GM12878 (cell line): ENCODE measurements at regions not wholly inside any gene's neighbourhood (a gene's known extent, or its start where the extent isn't known, plus 50 kb on each side); places are given as distances from the start of the nearest gene placed in this dataset.

Experiments used
- ATAC-seq: fragments of 200-7000 bp; cut with Tn5 transposase; 3 replicates; pipeline ENCODE4 v1.9.1; 2020; ENCODE audit warnings: mild to moderate bottlenecking, moderate library complexity
- BruUV-seq: library from RNA; stranded (reverse); fragments of 400-500 nt; replicated peaks from 2 replicates; lab custom pipeline; 2021; lab: Mats Ljungman, UMichigan
- CTCF ChIA-PET: fragments of 300-600 bp; sonication (Branson Sonifier 250); formaldehyde crosslinking; extraction: SDS; loops from one replicate; lab custom pipeline; 2021; ENCODE audit warnings: inconsistent platforms; lab: Yijun Ruan, JAX
- POLR2A ChIA-PET: fragments of 350-600 bp; formaldehyde crosslinking; extraction: SDS; loops from one replicate; lab custom pipeline; 2021; ENCODE audit warnings: inconsistent platforms; lab: Charles Lee
- RAD21 ChIA-PET: fragments of 300-600 bp; sonication (Branson Sonifier 250); formaldehyde crosslinking; loops from one replicate; lab custom pipeline; 2023; ENCODE audit warnings: antibody characterized with exemption; ENCODE audit not compliant: unreplicated experiment; lab: Charles Lee
- SMC1A ChIA-PET: fragments of 300-600 bp; sonication (Branson Sonifier 250); formaldehyde crosslinking; loops from one replicate; lab custom pipeline; 2023; ENCODE audit not compliant: unreplicated experiment, uncharacterized antibody; lab: Charles Lee
- DNase-seq: peaks from one replicate; pipeline ENCODE4 v3.0.0-alpha.2; 2011; ENCODE audit warnings: low read depth, low spot score
- FAIRE-seq: peaks from 3 replicates; lab custom pipeline; 2011; peaks lifted over from hg19 to GRCh38; lab: Jason Lieb, UNC
- H2AFZ ChIP-seq: 2 replicates; pipeline ENCODE4 v1.6.0; 2011; ENCODE audit warnings: low read depth, low read length, control low read depth; ENCODE audit not compliant: control insufficient read depth
- H3K27ac ChIP-seq: 2 replicates; pipeline ENCODE4 v1.5.1; 2011; ENCODE audit warnings: control low read depth; ENCODE audit not compliant: control insufficient read depth, insufficient read depth
- H3K27me3 ChIP-seq, 2 experiments: replicated peaks in 1 of 2; 2 replicates each; pipeline versions ENCODE4 v1.6.0 to v1.6.1; 2011; ENCODE audit warnings: low read length in 1 of 2; ENCODE audit not compliant: control insufficient read depth in 2 of 2, insufficient read depth in 2 of 2
- H3K36me3 ChIP-seq, 2 experiments: 2 replicates each; pipeline ENCODE4 v1.5.1; 2011; ENCODE audit warnings: low read length in 1 of 2; ENCODE audit not compliant: control insufficient read depth in 2 of 2, insufficient read depth in 2 of 2
- H3K4me1 ChIP-seq: 2 replicates; pipeline ENCODE4 v1.6.1; 2011; ENCODE audit warnings: mild to moderate bottlenecking, low read length, moderate library complexity, mixed read lengths; ENCODE audit not compliant: control insufficient read depth, insufficient read depth
- H3K4me2 ChIP-seq: 2 replicates; pipeline ENCODE4 v1.6.0; 2011; ENCODE audit warnings: control low read depth; ENCODE audit not compliant: control insufficient read depth, insufficient read depth
- H3K4me3 ChIP-seq: fragments of 200-600 bp; sonication (generic); 2 replicates; pipeline ENCODE4 v1.5.1; 2016
- H3K79me2 ChIP-seq: 2 replicates; pipeline ENCODE4 v1.6.0; 2011; ENCODE audit warnings: low read length; ENCODE audit not compliant: control insufficient read depth, insufficient read depth
- H3K9ac ChIP-seq: 2 replicates; pipeline ENCODE4 v1.8.0; 2011; ENCODE audit warnings: low read length, control low read depth, mixed read lengths; ENCODE audit not compliant: control insufficient read depth, insufficient read depth
- H3K9me3 ChIP-seq: replicated peaks from 3 replicates; pipeline ENCODE4 v1.5.1; 2011; ENCODE audit warnings: mild to moderate bottlenecking, low read length; ENCODE audit not compliant: control insufficient read depth, insufficient read depth
- H4K20me1 ChIP-seq: 2 replicates; pipeline ENCODE4 v1.6.0; 2011; ENCODE audit not compliant: control insufficient read depth, insufficient read depth
- ATF3 ChIP-seq: IDR thresholded peaks from 2 replicates; pipeline ENCODE4 v1.6.1; 2011; ENCODE audit warnings: low read depth, mild to moderate bottlenecking, low read length, moderate library complexity, borderline replicate concordance; ENCODE audit errors: extremely low read depth
- BHLHE40 ChIP-seq, 2 experiments: fragments of 450-650 bp in 1 of 2; IDR thresholded peaks; 2 replicates each; pipeline ENCODE4 v1.6.1; 2011 to 2017; ENCODE audit warnings: low read depth in 2 of 2, borderline replicate concordance in 1 of 2, improper control_type of control experiment in 1 of 2, low read length in 1 of 2, mild to moderate bottlenecking in 1 of 2
- DPF2 ChIP-seq: fragments of 450-650 bp; IDR thresholded peaks from 2 replicates; pipeline ENCODE4 v1.6.1; 2017; ENCODE audit warnings: mild to moderate bottlenecking
- GABPA ChIP-seq: IDR thresholded peaks from 2 replicates; pipeline ENCODE4 v1.6.1; 2014; ENCODE audit warnings: antibody characterized with exemption, low read depth, mild to moderate bottlenecking, inconsistent platforms
- HDAC2 ChIP-seq: fragments of 200-600 bp; sonication (generic); IDR thresholded peaks from 2 replicates; pipeline ENCODE4 v1.6.1; 2017
- MTA2 ChIP-seq: fragments of 450-650 bp; IDR thresholded peaks from 2 replicates; pipeline ENCODE4 v1.6.1; 2016; ENCODE audit warnings: low read depth, mild to moderate bottlenecking, moderate library complexity
- PAX8 ChIP-seq: fragments of 450-650 bp; IDR thresholded peaks from 2 replicates; pipeline ENCODE4 v1.6.1; 2017; ENCODE audit warnings: mild to moderate bottlenecking, moderate library complexity
- POLR2A ChIP-seq: IDR thresholded peaks from 2 replicates; pipeline ENCODE4 v1.6.1; 2011; ENCODE audit warnings: low read depth, mild to moderate bottlenecking, low read length
- RAD21 ChIP-seq: IDR thresholded peaks from 2 replicates; pipeline ENCODE4 v1.6.1; 2011; ENCODE audit warnings: mild to moderate bottlenecking, low read depth, low read length, moderate library complexity; ENCODE audit not compliant: insufficient read depth
- SP1 ChIP-seq: IDR thresholded peaks from one replicate; pipeline ENCODE4 v1.6.1; 2011; ENCODE audit warnings: low read depth, low read length
- ZSCAN29 ChIP-seq: fragments of 450-650 bp; IDR thresholded peaks from 2 replicates; pipeline ENCODE4 v1.6.1; 2017; ENCODE audit warnings: mild to moderate bottlenecking, moderate library complexity
- WGBS: methylation state at CpG from one replicate; pipeline ENCODE4 v1.1.6; 2016; ENCODE audit warnings: low lambda C conversion rate; ENCODE audit not compliant: insufficient replicate concordance, insufficient coverage; ENCODE audit errors: missing lambda C conversion rate; 5-methylcytosine and 5-hydroxymethylcytosine counted together
- in situ Hi-C: fragments of 300-500 bp; cut with MboI; formaldehyde crosslinking; loops from 9 replicates; pipeline ENCODE4 v1.14.3; 2018; ENCODE audit warnings: mixed read lengths
- intact Hi-C: fragments of 100-400 bp; cut with micrococcal nuclease; formaldehyde crosslinking; loops from one replicate; pipeline ENCODE4 v1.14.2; 2022; ENCODE audit not compliant: unreplicated experiment
- TF ChIP-seq, protein P1 (sequence below): fragments of 450-650 bp; IDR thresholded peaks from 2 replicates; pipeline ENCODE4 v1.6.1; 2018; ENCODE audit warnings: mild to moderate bottlenecking, low read depth, moderate library complexity; ENCODE audit not compliant: partially characterized antibody

DNA sequence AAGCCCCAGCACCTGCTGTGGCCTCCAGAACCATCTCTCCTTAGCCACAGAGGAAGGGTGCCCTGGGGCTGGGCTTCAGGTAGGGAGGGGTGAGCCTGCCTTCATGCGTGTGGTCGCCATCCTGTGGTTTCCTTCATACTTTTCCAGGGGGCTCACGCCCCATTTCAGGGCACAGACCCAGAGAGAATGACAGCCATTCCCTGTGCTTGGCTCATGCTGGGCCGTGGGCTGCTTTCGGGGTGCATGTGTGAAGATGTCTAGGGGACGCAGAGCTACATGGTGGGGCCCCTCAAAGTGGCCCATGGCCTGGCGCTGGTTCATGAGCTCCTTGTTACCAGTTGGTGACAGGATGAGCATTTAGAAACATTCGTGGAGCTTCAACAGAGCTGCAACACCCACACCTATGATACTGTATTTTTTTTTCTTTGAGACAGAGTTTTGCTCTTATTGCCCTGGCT lies 190.3 kb upstream of the SLC24A3 start:
- FAIRE-seq = no peak
- no peak overlapping the region for H3K27ac ChIP-seq
- BruUV-seq = no TSS peak
- ChIA-PET SMC1A (interaction anchor here (3.0 kb wide), 1 partner anchor 49 kb away, joined by 8 read pairs; no protein-coding TSS in a partner anchor), CTCF (no interaction called here), POLR2A (no interaction called here), RAD21 (no interaction called here)
- H2AFZ ChIP-seq = no peak overlapping the region
- no peaks in the 10 kb centered on the region for H3K79me2 ChIP-seq
- no peak for ATAC-seq
- H3K4me2 ChIP-seq = no peak overlapping the region
- no peaks in the 10 kb centered on the region for H4K20me1 ChIP-seq
- 29% methylated on average over 8 of the region's 8 CpGs for WGBS
- no peaks in the 10 kb centered on the region for H3K27me3 ChIP-seq
- in situ Hi-C loops (no loop called here), intact Hi-C loops (no loop called here)
- H3K4me1 ChIP-seq = peaks cover 12% of the 10 kb centered on the region
- H3K9ac ChIP-seq = no peak overlapping the region
- DNase-seq = no peak
- no peaks in the 10 kb centered on the region for H3K9me3 ChIP-seq
- no peak overlapping the region for H3K4me3 ChIP-seq
- TF ChIP-seq BHLHE40 (IDR thresholded peaks at IDR 0.05; ENCODE audit: borderline replicate concordance in 1 of 2, low read depth in 2 of 2, low read length in 1 of 2) = no peak
- TF ChIP-seq, protein P1, sequence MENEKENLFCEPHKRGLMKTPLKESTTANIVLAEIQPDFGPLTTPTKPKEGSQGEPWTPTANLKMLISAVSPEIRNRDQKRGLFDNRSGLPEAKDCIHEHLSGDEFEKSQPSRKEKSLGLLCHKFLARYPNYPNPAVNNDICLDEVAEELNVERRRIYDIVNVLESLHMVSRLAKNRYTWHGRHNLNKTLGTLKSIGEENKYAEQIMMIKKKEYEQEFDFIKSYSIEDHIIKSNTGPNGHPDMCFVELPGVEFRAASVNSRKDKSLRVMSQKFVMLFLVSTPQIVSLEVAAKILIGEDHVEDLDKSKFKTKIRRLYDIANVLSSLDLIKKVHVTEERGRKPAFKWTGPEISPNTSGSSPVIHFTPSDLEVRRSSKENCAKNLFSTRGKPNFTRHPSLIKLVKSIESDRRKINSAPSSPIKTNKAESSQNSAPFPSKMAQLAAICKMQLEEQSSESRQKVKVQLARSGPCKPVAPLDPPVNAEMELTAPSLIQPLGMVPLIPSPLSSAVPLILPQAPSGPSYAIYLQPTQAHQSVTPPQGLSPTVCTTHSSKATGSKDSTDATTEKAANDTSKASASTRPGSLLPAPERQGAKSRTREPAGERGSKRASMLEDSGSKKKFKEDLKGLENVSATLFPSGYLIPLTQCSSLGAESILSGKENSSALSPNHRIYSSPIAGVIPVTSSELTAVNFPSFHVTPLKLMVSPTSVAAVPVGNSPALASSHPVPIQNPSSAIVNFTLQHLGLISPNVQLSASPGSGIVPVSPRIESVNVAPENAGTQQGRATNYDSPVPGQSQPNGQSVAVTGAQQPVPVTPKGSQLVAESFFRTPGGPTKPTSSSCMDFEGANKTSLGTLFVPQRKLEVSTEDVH = no peak
- no peak for TF ChIP-seq SP1
- no peak for TF ChIP-seq RAD21
- TF ChIP-seq POLR2A = no peak
- no peak for TF ChIP-seq ATF3
- TF ChIP-seq MTA2 = no peak
- no peak for TF ChIP-seq GABPA
- no peak for TF ChIP-seq DPF2
- no peak for TF ChIP-seq PAX8
- no peak for TF ChIP-seq ZSCAN29
- TF ChIP-seq HDAC2 = no peak
- H3K36me3 ChIP-seq = no peaks in the 10 kb centered on the region
